Brain microvascular endothelial cell (primary cell): ENCODE measurements at regions not wholly inside any gene's neighbourhood (a gene's known extent, or its start where the extent isn't known, plus 50 kb on each side); places are given as distances from the start of the nearest gene placed in this dataset.

ENCODE experiments used
- DNase-seq: peaks from one replicate; pipeline ENCODE4 v3.0.0-alpha.2; 2020
- H3K27ac ChIP-seq: fragments of 250-450 bp; sonication (Bioruptor Pico); 2 replicates; pipeline ENCODE4 v1.5.1; 2020; ENCODE audit warnings: mild to moderate bottlenecking, moderate library complexity
- H3K27me3 ChIP-seq: fragments of 250-450 bp; sonication (Bioruptor Pico); replicated peaks from 2 replicates; pipeline ENCODE4 v1.5.1; 2020; ENCODE audit warnings: mild to moderate bottlenecking
- H3K36me3 ChIP-seq: fragments of 250-450 bp; sonication (Bioruptor Pico); replicated peaks from 2 replicates; pipeline ENCODE4 v1.5.1; 2020; ENCODE audit warnings: mild to moderate bottlenecking
- H3K4me3 ChIP-seq: 2 replicates; pipeline ENCODE4 v1.5.1; 2011; ENCODE audit warnings: low read depth, mild to moderate bottlenecking, control low read depth, low read length, moderate library complexity
- CTCF ChIP-seq: IDR thresholded peaks from 2 replicates; pipeline ENCODE4 v1.5.1; 2011; ENCODE audit warnings: low read depth, mild to moderate bottlenecking, moderate library complexity, low read length, control low read depth, inconsistent platforms; ENCODE audit errors: missing control alignments
- in situ Hi-C: cut with HindIII; loops from 2 replicates; pipeline ENCODE4 v1.10.0; 2017; ENCODE audit warnings: low sequenced_read_pairs, low pct_ligation_motif_present

GRCh38 chr22:48450188-48450825 lies 1377.4 kb downstream of the BRD1 start:
- no peak for DNase-seq
- no peak overlapping the region for H3K4me3 ChIP-seq
- H3K27ac ChIP-seq: no peak overlapping the region
- in situ Hi-C loops: no loop called here
- no peaks in the 10 kb centered on the region for H3K27me3 ChIP-seq
- TF ChIP-seq CTCF: no peak
- H3K36me3 ChIP-seq: no peaks in the 10 kb centered on the region

DNA sequence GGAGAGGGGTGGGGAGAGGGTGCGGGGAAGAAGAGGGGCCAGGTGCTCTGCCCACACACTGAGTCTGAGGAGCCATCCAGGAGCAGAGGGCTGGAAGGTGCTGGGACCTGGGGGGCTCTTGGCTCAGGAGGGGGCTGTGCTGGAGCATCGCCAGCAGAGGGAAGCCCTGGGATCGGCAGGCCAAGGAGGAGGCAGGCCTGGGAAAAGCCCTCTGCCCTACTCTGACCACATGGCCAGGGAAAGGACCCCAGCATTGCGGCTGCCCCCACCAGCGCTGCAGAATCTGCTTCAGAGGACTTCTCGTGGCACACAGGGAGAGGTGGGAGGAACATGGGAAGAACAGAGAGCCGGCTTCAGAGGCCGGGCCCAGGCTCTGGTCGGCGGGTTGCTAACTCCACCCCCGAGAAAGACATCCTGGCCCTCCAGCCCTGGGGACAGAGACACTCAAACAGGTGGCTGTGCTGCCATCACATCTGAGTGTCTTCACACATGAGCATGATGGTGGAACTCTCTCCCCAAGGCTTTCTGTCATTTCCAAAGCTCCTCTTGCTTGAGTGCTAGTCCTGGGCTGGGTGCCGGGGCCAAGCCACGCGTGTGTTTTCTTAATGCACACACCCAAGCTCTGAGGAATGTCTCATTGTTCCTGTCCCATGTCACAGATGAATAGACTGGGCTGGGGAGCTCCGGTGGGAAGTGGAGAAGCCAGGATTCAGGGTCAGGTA lies 1378.0 kb downstream of the BRD1 start:
- in situ Hi-C loops: no loop called here
- no peaks in the 10 kb centered on the region for H3K36me3 ChIP-seq
- no peaks in the 10 kb centered on the region for H3K27me3 ChIP-seq
- H3K27ac ChIP-seq: no peak overlapping the region
- no peak for DNase-seq
- TF ChIP-seq CTCF: no peak
- H3K4me3 ChIP-seq: no peak overlapping the region

GRCh38 chr22:48448821-48449220 lies 1378.9 kb downstream of the BRD1 start:
- Histone ChIP-seq H3K27ac (no peak overlapping the region), H3K4me3 (no peak overlapping the region), H3K27me3 (no peaks in the 10 kb centered on the region), H3K36me3 (no peaks in the 10 kb centered on the region)
- in situ Hi-C loops: no loop called here
- TF ChIP-seq CTCF: no peak
- DNase-seq: no peak

- H3K36me3 ChIP-seq: no peaks in the 10 kb centered on the region
- TF ChIP-seq CTCF: no peak
- H3K4me3 ChIP-seq: no peak overlapping the region
- in situ Hi-C loops: no loop called here
- no peak overlapping the region for H3K27ac ChIP-seq
- H3K27me3 ChIP-seq: no peaks in the 10 kb centered on the region
- no peak for DNase-seq
Observed at GRCh38 chr22:48445113-48445827, 1382.4 kb downstream of the BRD1 start.

DNA sequence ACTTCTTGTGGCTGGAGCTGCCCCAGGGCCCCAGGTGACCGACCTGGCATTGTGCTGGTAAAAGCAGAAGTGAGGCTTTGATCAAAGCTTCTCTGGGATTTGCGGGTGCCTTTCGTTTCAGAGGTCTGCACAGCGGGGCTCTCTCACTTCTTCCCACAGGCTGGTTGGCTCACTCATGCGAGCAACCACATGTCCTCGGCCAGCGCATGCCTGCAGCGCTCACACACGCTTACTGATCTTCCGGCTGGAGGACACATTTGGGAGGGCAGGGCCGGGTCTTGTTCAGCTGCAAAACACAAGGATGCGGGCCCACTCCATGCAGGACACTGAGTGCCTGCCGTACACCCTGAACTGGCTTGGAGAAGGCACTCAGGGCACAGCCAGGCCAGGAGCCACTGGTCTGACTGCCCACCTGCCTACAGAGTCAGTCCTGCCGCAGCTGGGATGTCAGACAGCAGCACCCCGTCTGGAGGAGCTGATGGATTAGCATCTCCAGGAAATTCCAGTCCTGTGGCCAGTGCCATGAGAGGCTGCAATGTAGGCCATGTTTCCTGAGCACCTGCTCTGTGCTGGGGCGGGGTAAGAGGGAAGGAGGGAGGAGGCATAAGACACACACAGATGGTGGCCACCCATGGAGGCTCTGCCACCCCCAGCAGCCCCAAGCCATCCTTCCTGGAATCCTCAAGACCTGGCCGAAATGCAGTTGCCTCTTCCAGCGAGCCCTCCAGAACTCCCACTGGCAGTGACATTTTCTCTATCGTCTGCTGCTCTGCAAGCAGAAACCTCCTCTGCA lies 1383.2 kb downstream of the BRD1 start:
- Histone ChIP-seq H3K27me3 (no peaks in the 10 kb centered on the region), H3K36me3 (no peaks in the 10 kb centered on the region), H3K4me3 (no peak overlapping the region), H3K27ac (no peak overlapping the region)
- DNase-seq: no peak
- no peak for TF ChIP-seq CTCF
- in situ Hi-C loops: no loop called here
